PFSK-1 (cell line): ENCODE measurements at regions not wholly inside any gene's neighbourhood (a gene's known extent, or its start where the extent isn't known, plus 50 kb on each side); places are given as distances from the start of the nearest gene placed in this dataset.

Experiments used
- FOXP2 ChIP-seq: optimal IDR thresholded peaks from 2 replicates; pipeline ENCODE3; 2011; ENCODE audit warnings: borderline replicate concordance, control low read depth, inconsistent platforms; ENCODE audit not compliant: insufficient read depth; ENCODE audit errors: extremely low read length, extremely low read depth
- POLR2AphosphoS5 ChIP-seq: IDR thresholded peaks from 2 replicates; pipeline ENCODE4 v1.6.1; 2012; ENCODE audit warnings: low read depth, mild to moderate bottlenecking, control low read depth, low read length, moderate library complexity
- SIN3A ChIP-seq: IDR thresholded peaks from 2 replicates; pipeline ENCODE4 v1.6.1; 2012; ENCODE audit warnings: mild to moderate bottlenecking, low read length, moderate library complexity, borderline replicate concordance; ENCODE audit not compliant: insufficient read depth
- TAF1 ChIP-seq: IDR thresholded peaks from 2 replicates; pipeline ENCODE4 v1.6.1; 2012; ENCODE audit warnings: low read length, control low read depth, borderline replicate concordance; ENCODE audit not compliant: insufficient read depth
- TF ChIP-seq, protein P1 (sequence below), 2 experiments: IDR thresholded peaks; 2 replicates each; pipeline versions ENCODE4 v1.6.1 to v1.8.0; 2011 to 2012; ENCODE audit warnings: low read depth in 2 of 2, low read length in 2 of 2, control low read depth in 1 of 2, inconsistent platforms in 1 of 2, mild to moderate bottlenecking in 1 of 2, moderate library complexity in 1 of 2; ENCODE audit not compliant: insufficient read depth in 1 of 2

DNA sequence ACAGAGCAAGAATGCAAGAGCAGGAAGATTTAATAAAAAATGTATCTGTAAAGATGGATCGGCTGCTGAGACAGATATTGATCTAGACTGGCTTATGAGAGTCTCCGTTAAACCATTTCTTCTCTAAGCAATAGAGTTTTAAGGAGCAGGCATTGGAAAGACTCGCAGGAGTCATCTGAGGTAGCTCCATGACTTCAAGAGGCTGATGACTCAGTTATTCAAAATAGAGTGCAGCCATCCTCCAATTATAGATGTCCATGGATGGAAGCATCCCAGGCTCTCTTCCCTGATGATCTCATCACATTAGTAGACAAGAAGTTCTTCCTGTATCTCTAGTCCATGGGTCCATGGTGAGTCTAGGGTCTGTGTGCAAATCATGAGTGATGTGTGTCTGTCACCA, 638.3 kb upstream of the TMEM132C start:
- TF ChIP-seq, protein P1, sequence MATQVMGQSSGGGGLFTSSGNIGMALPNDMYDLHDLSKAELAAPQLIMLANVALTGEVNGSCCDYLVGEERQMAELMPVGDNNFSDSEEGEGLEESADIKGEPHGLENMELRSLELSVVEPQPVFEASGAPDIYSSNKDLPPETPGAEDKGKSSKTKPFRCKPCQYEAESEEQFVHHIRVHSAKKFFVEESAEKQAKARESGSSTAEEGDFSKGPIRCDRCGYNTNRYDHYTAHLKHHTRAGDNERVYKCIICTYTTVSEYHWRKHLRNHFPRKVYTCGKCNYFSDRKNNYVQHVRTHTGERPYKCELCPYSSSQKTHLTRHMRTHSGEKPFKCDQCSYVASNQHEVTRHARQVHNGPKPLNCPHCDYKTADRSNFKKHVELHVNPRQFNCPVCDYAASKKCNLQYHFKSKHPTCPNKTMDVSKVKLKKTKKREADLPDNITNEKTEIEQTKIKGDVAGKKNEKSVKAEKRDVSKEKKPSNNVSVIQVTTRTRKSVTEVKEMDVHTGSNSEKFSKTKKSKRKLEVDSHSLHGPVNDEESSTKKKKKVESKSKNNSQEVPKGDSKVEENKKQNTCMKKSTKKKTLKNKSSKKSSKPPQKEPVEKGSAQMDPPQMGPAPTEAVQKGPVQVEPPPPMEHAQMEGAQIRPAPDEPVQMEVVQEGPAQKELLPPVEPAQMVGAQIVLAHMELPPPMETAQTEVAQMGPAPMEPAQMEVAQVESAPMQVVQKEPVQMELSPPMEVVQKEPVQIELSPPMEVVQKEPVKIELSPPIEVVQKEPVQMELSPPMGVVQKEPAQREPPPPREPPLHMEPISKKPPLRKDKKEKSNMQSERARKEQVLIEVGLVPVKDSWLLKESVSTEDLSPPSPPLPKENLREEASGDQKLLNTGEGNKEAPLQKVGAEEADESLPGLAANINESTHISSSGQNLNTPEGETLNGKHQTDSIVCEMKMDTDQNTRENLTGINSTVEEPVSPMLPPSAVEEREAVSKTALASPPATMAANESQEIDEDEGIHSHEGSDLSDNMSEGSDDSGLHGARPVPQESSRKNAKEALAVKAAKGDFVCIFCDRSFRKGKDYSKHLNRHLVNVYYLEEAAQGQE (IDR thresholded peaks at IDR 0.05; ENCODE audit: insufficient read depth in 1 of 2, low read depth in 2 of 2, low read length in 2 of 2) = no peak
- no peak for TF ChIP-seq FOXP2
- TF ChIP-seq POLR2AphosphoS5 = no peak
- TF ChIP-seq TAF1 = no peak
- TF ChIP-seq SIN3A = no peak

DNA sequence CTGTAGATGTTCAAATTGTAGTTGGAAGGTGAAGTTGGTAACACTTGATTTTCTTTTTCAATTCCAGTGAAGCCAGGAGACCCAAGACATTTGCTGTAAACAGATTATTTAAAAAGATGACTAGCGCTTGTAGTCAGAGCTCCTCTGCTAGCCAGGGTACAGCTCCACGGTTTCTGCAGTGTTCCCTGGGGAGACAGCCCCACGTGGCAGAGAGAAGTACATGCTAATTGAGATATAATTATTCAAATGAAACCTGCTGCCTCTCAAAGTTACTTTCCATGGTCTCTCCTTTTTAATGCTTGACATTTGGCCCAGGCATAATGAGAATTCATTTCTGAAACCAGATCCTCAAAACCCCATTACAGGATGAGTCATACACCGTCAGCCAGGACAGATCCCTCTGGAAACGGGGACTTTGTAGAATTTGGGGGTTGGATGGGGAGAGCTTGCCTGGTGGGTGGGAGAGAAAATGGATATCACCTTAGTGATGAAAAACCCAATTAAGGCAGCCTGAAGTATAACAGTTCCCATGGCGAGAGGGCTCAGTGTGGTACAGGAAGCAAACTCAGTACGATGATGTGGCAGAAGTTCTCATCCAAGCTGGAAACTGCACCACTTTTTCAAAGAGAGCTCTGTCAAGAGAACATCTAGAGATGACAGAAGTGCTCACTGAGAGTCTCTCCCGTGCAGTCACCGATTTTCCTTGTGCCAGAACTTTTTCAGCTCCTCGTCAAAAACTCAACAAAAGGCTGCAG, 637.7 kb upstream of the TMEM132C start:
- no peak for TF ChIP-seq SIN3A
- no peak for TF ChIP-seq POLR2AphosphoS5
- TF ChIP-seq TAF1 = no peak
- TF ChIP-seq, protein P1 (IDR thresholded peaks at IDR 0.05; ENCODE audit: insufficient read depth in 1 of 2, low read depth in 2 of 2, low read length in 2 of 2) = no peak
- TF ChIP-seq FOXP2 = no peak

DNA sequence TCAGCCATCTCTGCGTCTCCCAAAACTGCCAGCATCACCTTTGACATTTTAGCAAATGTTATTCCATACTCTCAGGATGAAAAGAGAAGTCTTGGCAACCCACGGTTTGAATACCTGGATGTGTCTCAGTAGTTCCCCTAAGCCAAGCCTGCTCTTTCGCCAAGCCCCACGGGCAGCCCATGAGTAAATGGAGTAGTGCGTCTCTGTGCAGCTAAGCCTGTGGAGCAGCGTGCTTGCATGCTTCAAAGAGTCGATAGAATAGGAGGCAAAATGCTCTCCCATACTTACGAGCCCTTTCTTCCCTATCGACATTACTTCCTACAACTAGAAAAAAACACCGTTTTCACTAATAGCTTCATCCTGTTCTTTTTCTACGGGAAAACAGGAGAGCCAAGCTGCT, 634.5 kb upstream of the TMEM132C start:
- no peak for TF ChIP-seq FOXP2
- TF ChIP-seq POLR2AphosphoS5 = no peak
- TF ChIP-seq SIN3A = no peak
- TF ChIP-seq, protein P1 (IDR thresholded peaks at IDR 0.05; ENCODE audit: insufficient read depth in 1 of 2, low read depth in 2 of 2, low read length in 2 of 2) = no peak
- TF ChIP-seq TAF1 = no peak

DNA sequence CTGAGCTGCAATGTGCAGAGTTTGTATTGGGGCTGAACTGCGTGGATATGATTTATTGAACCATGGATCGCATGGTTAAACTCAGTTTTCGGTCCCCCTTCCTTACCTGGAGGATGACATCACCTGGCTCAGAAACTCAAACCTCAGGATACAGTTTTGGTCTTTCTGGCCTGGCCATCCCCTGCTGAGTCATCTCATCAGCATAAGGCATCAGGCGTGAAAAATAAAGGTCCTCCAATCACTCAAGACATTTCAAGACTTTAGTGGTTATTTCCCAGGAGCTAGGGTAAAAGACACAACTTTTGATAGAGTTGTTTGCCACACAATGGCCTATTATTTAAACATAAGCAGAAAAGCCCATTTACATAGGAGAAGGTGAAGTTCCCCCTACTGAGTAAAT, 631.1 kb upstream of the TMEM132C start:
- TF ChIP-seq TAF1 (no peak), POLR2AphosphoS5 (no peak), SIN3A (no peak), FOXP2 (no peak)
- TF ChIP-seq, protein P1 (IDR thresholded peaks at IDR 0.05; ENCODE audit: insufficient read depth in 1 of 2, low read depth in 2 of 2, low read length in 2 of 2) = no peak
